HEK293 (cell line): ENCODE measurements at regions not wholly inside any gene's neighbourhood (a gene's known extent, or its start where the extent isn't known, plus 50 kb on each side); places are given as distances from the start of the nearest gene placed in this dataset.

Experiments used
- CTCF ChIA-PET: fragments of 350-600 bp; formaldehyde crosslinking; extraction: SDS; loops from one replicate; lab custom pipeline; 2021; ENCODE audit warnings: antibody characterized with exemption; lab: Yijun Ruan, JAX
- POLR2A ChIA-PET: fragments of 300-600 bp; formaldehyde crosslinking; extraction: SDS; loops from one replicate; lab custom pipeline; 2020; ENCODE audit warnings: antibody characterized with exemption, inconsistent platforms; lab: Yijun Ruan, JAX
- H3K27ac ChIP-seq: fragments of 200-500 bp; sonication (Bioruptor generic); 2 replicates; pipeline ENCODE4 v1.5.1; 2014; ENCODE audit warnings: low read depth, low read length, control low read depth, inconsistent platforms; ENCODE audit errors: extremely low read depth
- H3K36me3 ChIP-seq, 2 experiments: fragments of 200-500 bp in 1 of 2; sonication (Bioruptor generic) in 1 of 2; 1 replicate in 1 of 2; 2 replicates in 1 of 2; pipeline ENCODE4 v1.5.1; 2014 to 2017; ENCODE audit warnings: inconsistent platforms in 2 of 2, low read length in 2 of 2; ENCODE audit not compliant: control insufficient read depth in 2 of 2, insufficient read depth in 1 of 2
- H3K4me1 ChIP-seq: fragments of 200-500 bp; sonication (Bioruptor generic); 2 replicates; pipeline ENCODE4 v1.5.1; 2014; ENCODE audit warnings: mild to moderate bottlenecking, low read length, inconsistent platforms; ENCODE audit not compliant: control insufficient read depth, insufficient read depth
- H3K4me3 ChIP-seq: 2 replicates; pipeline ENCODE4 v1.5.1; 2011; ENCODE audit warnings: low read depth, mild to moderate bottlenecking, control low read depth, low read length, moderate library complexity
- H3K9me3 ChIP-seq: fragments of 200-500 bp; sonication (Bioruptor generic); 2 replicates; pipeline ENCODE4 v1.5.1; 2014; ENCODE audit warnings: low read depth, low read length, inconsistent platforms; ENCODE audit not compliant: control insufficient read depth, insufficient read depth
- KLF16 ChIP-seq: fragments of 450-650 bp; formaldehyde crosslinking; IDR thresholded peaks from 2 replicates; pipeline ENCODE4 v1.5.1; 2017; ENCODE audit warnings: missing biosample characterization, missing genetic modification characterization
- ZBTB48 ChIP-seq: fragments of 450-650 bp; formaldehyde crosslinking; IDR thresholded peaks from 2 replicates; pipeline ENCODE4 v1.5.1; 2016; ENCODE audit warnings: missing biosample characterization, missing genetic modification characterization
- ZBTB8A ChIP-seq: fragments of 450-650 bp; formaldehyde crosslinking; IDR thresholded peaks from 2 replicates; pipeline ENCODE4 v1.5.1; 2016; ENCODE audit warnings: missing biosample characterization, missing genetic modification characterization
- ZNF132 ChIP-seq: fragments of 450-650 bp; formaldehyde crosslinking; IDR thresholded peaks from 2 replicates; pipeline ENCODE4 v1.5.1; 2017; ENCODE audit warnings: missing biosample characterization, missing genetic modification characterization, borderline replicate concordance
- ZNF24 ChIP-seq: fragments of 450-650 bp; formaldehyde crosslinking; IDR thresholded peaks from 2 replicates; pipeline ENCODE4 v1.5.1; 2016; ENCODE audit warnings: missing biosample characterization, missing genetic modification characterization
- ZNF585B ChIP-seq: fragments of 450-650 bp; formaldehyde crosslinking; IDR thresholded peaks from 2 replicates; pipeline ENCODE4 v1.5.1; 2016; ENCODE audit warnings: missing biosample characterization, missing genetic modification characterization
- ZNF747 ChIP-seq: fragments of 450-650 bp; formaldehyde crosslinking; IDR thresholded peaks from 2 replicates; pipeline ENCODE4 v1.5.1; 2016; ENCODE audit warnings: missing biosample characterization, missing genetic modification characterization
- ZNF777 ChIP-seq: fragments of 450-650 bp; formaldehyde crosslinking; IDR thresholded peaks from 2 replicates; pipeline ENCODE4 v1.5.1; 2017; ENCODE audit warnings: missing biosample characterization, missing genetic modification characterization, borderline replicate concordance
- ZNF792 ChIP-seq: fragments of 450-650 bp; formaldehyde crosslinking; IDR thresholded peaks from 2 replicates; pipeline ENCODE4 v1.5.1; 2016; ENCODE audit warnings: missing biosample characterization, missing genetic modification characterization
- TF ChIP-seq, protein P1 (sequence below): fragments of 450-650 bp; formaldehyde crosslinking; IDR thresholded peaks from 2 replicates; pipeline ENCODE4 v1.5.1; 2016; ENCODE audit warnings: missing biosample characterization, missing genetic modification characterization, low read depth
- TF ChIP-seq, protein P2 (sequence below): fragments of 450-650 bp; formaldehyde crosslinking; IDR thresholded peaks from 2 replicates; pipeline ENCODE4 v1.5.1; 2016; ENCODE audit warnings: missing biosample characterization, missing genetic modification characterization
- TF ChIP-seq, protein P3 (sequence below): fragments of 450-650 bp; formaldehyde crosslinking; IDR thresholded peaks from 2 replicates; pipeline ENCODE4 v1.5.1; 2016; ENCODE audit warnings: missing biosample characterization, missing genetic modification characterization
- TF ChIP-seq, protein P4 (sequence below): fragments of 450-650 bp; formaldehyde crosslinking; IDR thresholded peaks from 2 replicates; pipeline ENCODE4 v1.5.1; 2016; ENCODE audit warnings: missing biosample characterization, missing genetic modification characterization
- TF ChIP-seq, protein P5 (sequence below): fragments of 450-650 bp; formaldehyde crosslinking; conservative IDR thresholded peaks from 2 replicates; pipeline ENCODE4 v1.5.1; 2016; ENCODE audit warnings: low read depth, missing biosample characterization, missing genetic modification characterization
- TF ChIP-seq, protein P6 (sequence below): fragments of 450-650 bp; formaldehyde crosslinking; IDR thresholded peaks from 2 replicates; pipeline ENCODE4 v1.5.1; 2017; ENCODE audit warnings: missing biosample characterization, missing genetic modification characterization

DNA sequence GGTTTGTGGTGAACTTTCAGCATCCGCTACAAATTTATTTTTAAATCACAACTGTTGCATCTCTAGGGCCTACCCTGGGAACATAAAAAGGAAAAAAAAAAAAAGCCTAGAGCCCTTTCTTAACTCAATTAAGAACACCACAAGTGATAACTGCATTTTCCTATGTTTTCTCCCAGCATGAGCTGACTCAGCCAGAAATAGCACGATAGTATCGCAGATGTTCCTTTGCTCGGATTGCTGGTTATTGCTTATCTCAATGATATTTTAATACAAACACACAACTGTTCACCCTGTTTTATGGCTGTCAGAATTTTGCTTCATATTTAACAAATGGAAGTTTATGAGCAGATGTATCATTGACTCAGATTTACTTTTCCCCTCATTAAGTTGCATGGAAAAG, 251.8 kb upstream of the SUCLG2 start:
- H3K9me3 ChIP-seq, result no peaks in the 10 kb centered on the region
- CTCF ChIA-PET, result interaction anchor here (0.5 kb wide), 1 partner anchor 18 kb away, joined by 3 read pairs; no protein-coding TSS in a partner anchor
- POLR2A ChIA-PET, result no interaction called here
- TF ChIP-seq ZNF585B (tag by site-specific recombination) (no peak), ZBTB48 (tag by site-specific recombination) (no peak), ZNF747 (no peak)
- TF ChIP-seq, protein P1, sequence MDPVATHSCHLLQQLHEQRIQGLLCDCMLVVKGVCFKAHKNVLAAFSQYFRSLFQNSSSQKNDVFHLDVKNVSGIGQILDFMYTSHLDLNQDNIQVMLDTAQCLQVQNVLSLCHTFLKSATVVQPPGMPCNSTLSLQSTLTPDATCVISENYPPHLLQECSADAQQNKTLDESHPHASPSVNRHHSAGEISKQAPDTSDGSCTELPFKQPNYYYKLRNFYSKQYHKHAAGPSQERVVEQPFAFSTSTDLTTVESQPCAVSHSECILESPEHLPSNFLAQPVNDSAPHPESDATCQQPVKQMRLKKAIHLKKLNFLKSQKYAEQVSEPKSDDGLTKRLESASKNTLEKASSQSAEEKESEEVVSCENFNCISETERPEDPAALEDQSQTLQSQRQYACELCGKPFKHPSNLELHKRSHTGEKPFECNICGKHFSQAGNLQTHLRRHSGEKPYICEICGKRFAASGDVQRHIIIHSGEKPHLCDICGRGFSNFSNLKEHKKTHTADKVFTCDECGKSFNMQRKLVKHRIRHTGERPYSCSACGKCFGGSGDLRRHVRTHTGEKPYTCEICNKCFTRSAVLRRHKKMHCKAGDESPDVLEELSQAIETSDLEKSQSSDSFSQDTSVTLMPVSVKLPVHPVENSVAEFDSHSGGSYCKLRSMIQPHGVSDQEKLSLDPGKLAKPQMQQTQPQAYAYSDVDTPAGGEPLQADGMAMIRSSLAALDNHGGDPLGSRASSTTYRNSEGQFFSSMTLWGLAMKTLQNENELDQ (tag by site-specific recombination), result no peak
- TF ChIP-seq, protein P2, sequence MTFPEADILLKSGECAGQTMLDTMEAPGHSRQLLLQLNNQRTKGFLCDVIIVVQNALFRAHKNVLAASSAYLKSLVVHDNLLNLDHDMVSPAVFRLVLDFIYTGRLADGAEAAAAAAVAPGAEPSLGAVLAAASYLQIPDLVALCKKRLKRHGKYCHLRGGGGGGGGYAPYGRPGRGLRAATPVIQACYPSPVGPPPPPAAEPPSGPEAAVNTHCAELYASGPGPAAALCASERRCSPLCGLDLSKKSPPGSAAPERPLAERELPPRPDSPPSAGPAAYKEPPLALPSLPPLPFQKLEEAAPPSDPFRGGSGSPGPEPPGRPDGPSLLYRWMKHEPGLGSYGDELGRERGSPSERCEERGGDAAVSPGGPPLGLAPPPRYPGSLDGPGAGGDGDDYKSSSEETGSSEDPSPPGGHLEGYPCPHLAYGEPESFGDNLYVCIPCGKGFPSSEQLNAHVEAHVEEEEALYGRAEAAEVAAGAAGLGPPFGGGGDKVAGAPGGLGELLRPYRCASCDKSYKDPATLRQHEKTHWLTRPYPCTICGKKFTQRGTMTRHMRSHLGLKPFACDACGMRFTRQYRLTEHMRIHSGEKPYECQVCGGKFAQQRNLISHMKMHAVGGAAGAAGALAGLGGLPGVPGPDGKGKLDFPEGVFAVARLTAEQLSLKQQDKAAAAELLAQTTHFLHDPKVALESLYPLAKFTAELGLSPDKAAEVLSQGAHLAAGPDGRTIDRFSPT, result no peak
- TF ChIP-seq, protein P3, sequence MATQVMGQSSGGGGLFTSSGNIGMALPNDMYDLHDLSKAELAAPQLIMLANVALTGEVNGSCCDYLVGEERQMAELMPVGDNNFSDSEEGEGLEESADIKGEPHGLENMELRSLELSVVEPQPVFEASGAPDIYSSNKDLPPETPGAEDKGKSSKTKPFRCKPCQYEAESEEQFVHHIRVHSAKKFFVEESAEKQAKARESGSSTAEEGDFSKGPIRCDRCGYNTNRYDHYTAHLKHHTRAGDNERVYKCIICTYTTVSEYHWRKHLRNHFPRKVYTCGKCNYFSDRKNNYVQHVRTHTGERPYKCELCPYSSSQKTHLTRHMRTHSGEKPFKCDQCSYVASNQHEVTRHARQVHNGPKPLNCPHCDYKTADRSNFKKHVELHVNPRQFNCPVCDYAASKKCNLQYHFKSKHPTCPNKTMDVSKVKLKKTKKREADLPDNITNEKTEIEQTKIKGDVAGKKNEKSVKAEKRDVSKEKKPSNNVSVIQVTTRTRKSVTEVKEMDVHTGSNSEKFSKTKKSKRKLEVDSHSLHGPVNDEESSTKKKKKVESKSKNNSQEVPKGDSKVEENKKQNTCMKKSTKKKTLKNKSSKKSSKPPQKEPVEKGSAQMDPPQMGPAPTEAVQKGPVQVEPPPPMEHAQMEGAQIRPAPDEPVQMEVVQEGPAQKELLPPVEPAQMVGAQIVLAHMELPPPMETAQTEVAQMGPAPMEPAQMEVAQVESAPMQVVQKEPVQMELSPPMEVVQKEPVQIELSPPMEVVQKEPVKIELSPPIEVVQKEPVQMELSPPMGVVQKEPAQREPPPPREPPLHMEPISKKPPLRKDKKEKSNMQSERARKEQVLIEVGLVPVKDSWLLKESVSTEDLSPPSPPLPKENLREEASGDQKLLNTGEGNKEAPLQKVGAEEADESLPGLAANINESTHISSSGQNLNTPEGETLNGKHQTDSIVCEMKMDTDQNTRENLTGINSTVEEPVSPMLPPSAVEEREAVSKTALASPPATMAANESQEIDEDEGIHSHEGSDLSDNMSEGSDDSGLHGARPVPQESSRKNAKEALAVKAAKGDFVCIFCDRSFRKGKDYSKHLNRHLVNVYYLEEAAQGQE (tag by site-specific recombination), result no peak
- H3K36me3 ChIP-seq, result no peaks in the 10 kb centered on the region
- no peaks in the 10 kb centered on the region for H3K4me1 ChIP-seq
- no peak overlapping the region for H3K4me3 ChIP-seq
- H3K27ac ChIP-seq, result no peak overlapping the region

DNA sequence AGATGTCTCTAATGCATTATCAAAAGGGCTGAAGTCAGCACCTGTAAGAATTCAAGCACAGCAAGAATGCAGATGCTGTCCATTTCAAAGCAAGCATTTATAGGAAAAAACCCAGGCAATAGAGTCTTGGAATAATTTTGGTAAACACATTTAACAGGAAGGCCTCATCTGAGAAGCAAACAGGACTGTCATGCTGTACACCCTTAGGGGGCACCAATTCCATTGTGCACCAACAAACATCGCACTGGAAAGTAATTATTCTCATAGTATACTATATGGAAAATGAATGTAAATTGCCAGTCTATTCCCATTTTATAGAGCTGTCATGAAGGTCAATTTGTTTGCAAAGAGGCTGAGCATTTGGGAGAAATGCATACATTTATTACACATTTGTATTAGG, 247.3 kb upstream of the SUCLG2 start:
- Histone ChIP-seq H3K36me3 (no peaks in the 10 kb centered on the region), H3K4me3 (no peak overlapping the region), H3K27ac (no peak overlapping the region), H3K9me3 (no peaks in the 10 kb centered on the region), H3K4me1 (no peaks in the 10 kb centered on the region)
- ChIA-PET CTCF (no interaction called here), POLR2A (no interaction called here)
- TF ChIP-seq ZNF777 (tag by site-specific recombination), result no peak
- TF ChIP-seq KLF16, result no peak
- no peak for TF ChIP-seq ZBTB8A (tag by site-specific recombination)
- TF ChIP-seq ZNF792 (tag by site-specific recombination), result no peak

DNA sequence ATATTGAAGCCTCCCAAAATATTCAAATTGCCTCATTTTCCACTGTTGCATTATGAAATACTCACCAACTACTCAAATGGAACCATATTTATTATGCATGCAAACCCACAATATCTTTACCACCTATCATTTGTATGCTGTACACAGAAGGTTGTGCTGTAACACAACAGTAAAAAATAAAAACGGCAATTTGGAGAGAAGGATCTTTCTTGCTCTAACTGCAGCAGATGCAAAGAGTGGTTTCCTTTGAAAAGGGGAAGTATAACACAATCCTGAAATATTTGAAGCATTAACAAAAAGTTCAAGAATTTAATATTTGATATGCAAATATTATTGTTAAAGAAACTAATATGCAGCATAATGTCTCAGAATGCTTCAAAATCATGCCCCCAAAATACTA, 244.5 kb upstream of the SUCLG2 start:
- Histone ChIP-seq H3K27ac (no peak overlapping the region), H3K9me3 (no peaks in the 10 kb centered on the region), H3K4me1 (no peaks in the 10 kb centered on the region), H3K36me3 (no peaks in the 10 kb centered on the region), H3K4me3 (no peak overlapping the region)
- ChIA-PET POLR2A (no interaction called here), CTCF (no interaction called here)
- TF ChIP-seq, protein P4, sequence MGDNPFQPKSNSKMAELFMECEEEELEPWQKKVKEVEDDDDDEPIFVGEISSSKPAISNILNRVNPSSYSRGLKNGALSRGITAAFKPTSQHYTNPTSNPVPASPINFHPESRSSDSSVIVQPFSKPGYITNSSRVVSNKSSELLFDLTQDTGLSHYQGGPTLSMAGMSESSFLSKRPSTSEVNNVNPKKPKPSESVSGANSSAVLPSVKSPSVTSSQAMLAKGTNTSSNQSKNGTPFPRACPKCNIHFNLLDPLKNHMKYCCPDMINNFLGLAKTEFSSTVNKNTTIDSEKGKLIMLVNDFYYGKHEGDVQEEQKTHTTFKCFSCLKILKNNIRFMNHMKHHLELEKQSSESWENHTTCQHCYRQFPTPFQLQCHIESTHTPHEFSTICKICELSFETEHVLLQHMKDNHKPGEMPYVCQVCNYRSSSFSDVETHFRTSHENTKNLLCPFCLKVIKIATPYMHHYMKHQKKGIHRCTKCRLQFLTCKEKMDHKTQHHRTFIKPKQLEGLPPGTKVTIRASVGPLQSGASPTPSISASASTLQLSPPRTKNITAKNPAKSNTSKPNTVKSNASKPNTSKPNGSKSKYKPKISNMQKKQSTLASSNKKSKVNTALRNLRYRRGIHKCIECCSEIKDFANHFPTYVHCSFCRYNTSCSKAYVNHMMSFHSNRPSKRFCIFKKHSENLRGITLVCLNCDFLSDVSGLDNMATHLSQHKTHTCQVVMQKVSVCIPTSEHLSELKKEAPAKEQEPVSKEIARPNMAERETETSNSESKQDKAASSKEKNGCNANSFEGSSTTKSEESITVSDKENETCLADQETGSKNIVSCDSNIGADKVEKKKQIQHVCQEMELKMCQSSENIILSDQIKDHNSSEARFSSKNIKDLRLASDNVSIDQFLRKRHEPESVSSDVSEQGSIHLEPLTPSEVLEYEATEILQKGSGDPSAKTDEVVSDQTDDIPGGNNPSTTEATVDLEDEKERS, result no peak
- no peak for TF ChIP-seq ZNF24 (tag by site-specific recombination)
- no peak for TF ChIP-seq ZNF132 (tag by site-specific recombination)
- TF ChIP-seq, protein P5, sequence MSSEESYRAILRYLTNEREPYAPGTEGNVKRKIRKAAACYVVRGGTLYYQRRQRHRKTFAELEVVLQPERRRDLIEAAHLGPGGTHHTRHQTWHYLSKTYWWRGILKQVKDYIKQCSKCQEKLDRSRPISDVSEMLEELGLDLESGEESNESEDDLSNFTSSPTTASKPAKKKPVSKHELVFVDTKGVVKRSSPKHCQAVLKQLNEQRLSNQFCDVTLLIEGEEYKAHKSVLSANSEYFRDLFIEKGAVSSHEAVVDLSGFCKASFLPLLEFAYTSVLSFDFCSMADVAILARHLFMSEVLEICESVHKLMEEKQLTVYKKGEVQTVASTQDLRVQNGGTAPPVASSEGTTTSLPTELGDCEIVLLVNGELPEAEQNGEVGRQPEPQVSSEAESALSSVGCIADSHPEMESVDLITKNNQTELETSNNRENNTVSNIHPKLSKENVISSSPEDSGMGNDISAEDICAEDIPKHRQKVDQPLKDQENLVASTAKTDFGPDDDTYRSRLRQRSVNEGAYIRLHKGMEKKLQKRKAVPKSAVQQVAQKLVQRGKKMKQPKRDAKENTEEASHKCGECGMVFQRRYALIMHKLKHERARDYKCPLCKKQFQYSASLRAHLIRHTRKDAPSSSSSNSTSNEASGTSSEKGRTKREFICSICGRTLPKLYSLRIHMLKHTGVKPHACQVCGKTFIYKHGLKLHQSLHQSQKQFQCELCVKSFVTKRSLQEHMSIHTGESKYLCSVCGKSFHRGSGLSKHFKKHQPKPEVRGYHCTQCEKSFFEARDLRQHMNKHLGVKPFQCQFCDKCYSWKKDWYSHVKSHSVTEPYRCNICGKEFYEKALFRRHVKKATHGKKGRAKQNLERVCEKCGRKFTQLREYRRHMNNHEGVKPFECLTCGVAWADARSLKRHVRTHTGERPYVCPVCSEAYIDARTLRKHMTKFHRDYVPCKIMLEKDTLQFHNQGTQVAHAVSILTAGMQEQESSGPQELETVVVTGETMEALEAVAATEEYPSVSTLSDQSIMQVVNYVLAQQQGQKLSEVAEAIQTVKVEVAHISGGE (tag by site-specific recombination), result no peak
- TF ChIP-seq, protein P6, sequence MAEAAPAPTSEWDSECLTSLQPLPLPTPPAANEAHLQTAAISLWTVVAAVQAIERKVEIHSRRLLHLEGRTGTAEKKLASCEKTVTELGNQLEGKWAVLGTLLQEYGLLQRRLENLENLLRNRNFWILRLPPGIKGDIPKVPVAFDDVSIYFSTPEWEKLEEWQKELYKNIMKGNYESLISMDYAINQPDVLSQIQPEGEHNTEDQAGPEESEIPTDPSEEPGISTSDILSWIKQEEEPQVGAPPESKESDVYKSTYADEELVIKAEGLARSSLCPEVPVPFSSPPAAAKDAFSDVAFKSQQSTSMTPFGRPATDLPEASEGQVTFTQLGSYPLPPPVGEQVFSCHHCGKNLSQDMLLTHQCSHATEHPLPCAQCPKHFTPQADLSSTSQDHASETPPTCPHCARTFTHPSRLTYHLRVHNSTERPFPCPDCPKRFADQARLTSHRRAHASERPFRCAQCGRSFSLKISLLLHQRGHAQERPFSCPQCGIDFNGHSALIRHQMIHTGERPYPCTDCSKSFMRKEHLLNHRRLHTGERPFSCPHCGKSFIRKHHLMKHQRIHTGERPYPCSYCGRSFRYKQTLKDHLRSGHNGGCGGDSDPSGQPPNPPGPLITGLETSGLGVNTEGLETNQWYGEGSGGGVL (tag by site-specific recombination), result no peak
